HUES6 (cell line): ENCODE measurements at regions not wholly inside any gene's neighbourhood (a gene's known extent, or its start where the extent isn't known, plus 50 kb on each side); places are given as distances from the start of the nearest gene placed in this dataset.

Experiments used
- H3K27ac ChIP-seq: 2 replicates; pipeline ENCODE4 v1.7.0; 2013; ENCODE audit warnings: low read depth, mild to moderate bottlenecking, low read length, inconsistent platforms
- H3K27me3 ChIP-seq: 2 replicates; pipeline ENCODE4 v1.6.1; 2013; ENCODE audit warnings: low read length; ENCODE audit not compliant: control insufficient read depth, insufficient read depth
- H3K36me3 ChIP-seq: 2 replicates; pipeline ENCODE4 v1.6.1; 2013; ENCODE audit warnings: low read length; ENCODE audit not compliant: control insufficient read depth, insufficient read depth
- H3K4me1 ChIP-seq: 2 replicates; pipeline ENCODE4 v1.6.1; 2013; ENCODE audit warnings: low read length; ENCODE audit not compliant: control insufficient read depth, insufficient read depth
- H3K4me3 ChIP-seq: 2 replicates; pipeline ENCODE4 v1.5.1; 2013; ENCODE audit warnings: low read depth, low read length
- H3K9ac ChIP-seq: one replicate; pipeline ENCODE4 v1.6.1; 2013; ENCODE audit warnings: mild to moderate bottlenecking, low read length
- H3K9me3 ChIP-seq: 2 replicates; pipeline ENCODE4 v1.6.1; 2013; ENCODE audit warnings: low read depth, low read length; ENCODE audit not compliant: control insufficient read depth, insufficient read depth

GRCh38 chrX:5122181-5122678 is 1106.4 kb downstream of the NLGN4X start:
- H3K27ac ChIP-seq: no peak overlapping the region
- no peaks in the 10 kb centered on the region for H3K27me3 ChIP-seq
- H3K4me1 ChIP-seq: no peaks in the 10 kb centered on the region
- H3K36me3 ChIP-seq: no peaks in the 10 kb centered on the region
- H3K9me3 ChIP-seq: no peaks in the 10 kb centered on the region
- H3K4me3 ChIP-seq: no peak overlapping the region
- H3K9ac ChIP-seq: no peak overlapping the region

- Histone ChIP-seq H3K4me1 (no peaks in the 10 kb centered on the region), H3K9ac (no peak overlapping the region), H3K27ac (no peak overlapping the region), H3K4me3 (no peak overlapping the region), H3K9me3 (no peaks in the 10 kb centered on the region), H3K27me3 (no peaks in the 10 kb centered on the region), H3K36me3 (no peaks in the 10 kb centered on the region)
Observed at GRCh38 chrX:5117816-5118215, 1110.9 kb downstream of the NLGN4X start.

GRCh38 chrX:5113128-5113527 is 1115.5 kb downstream of the NLGN4X start:
- Histone ChIP-seq H3K4me3 (no peak overlapping the region), H3K36me3 (no peaks in the 10 kb centered on the region), H3K9me3 (no peaks in the 10 kb centered on the region), H3K4me1 (no peaks in the 10 kb centered on the region), H3K27me3 (no peaks in the 10 kb centered on the region), H3K9ac (no peak overlapping the region), H3K27ac (no peak overlapping the region)

- Histone ChIP-seq H3K9ac (no peak overlapping the region), H3K36me3 (no peaks in the 10 kb centered on the region), H3K4me3 (no peak overlapping the region), H3K27ac (no peak overlapping the region), H3K27me3 (no peaks in the 10 kb centered on the region), H3K9me3 (peaks cover 8% of the 10 kb centered on the region), H3K4me1 (no peaks in the 10 kb centered on the region)
Observed at GRCh38 chrX:5100004-5100403, 1128.7 kb downstream of the NLGN4X start.

GRCh38 chrX:5086388-5086787 is 1142.3 kb downstream of the NLGN4X start:
- Histone ChIP-seq H3K36me3 (no peaks in the 10 kb centered on the region), H3K27ac (no peak overlapping the region), H3K27me3 (no peaks in the 10 kb centered on the region), H3K4me1 (peaks cover 8% of the 10 kb centered on the region; the same call in 1 of the 2 replicates), H3K4me3 (no peak overlapping the region), H3K9ac (no peak overlapping the region), H3K9me3 (no peaks in the 10 kb centered on the region)

- no peak overlapping the region for H3K9ac ChIP-seq
- peaks cover 15% of the 10 kb centered on the region for H3K9me3 ChIP-seq
- no peaks in the 10 kb centered on the region for H3K4me1 ChIP-seq
- no peaks in the 10 kb centered on the region for H3K27me3 ChIP-seq
- H3K36me3 ChIP-seq: peaks cover 2% of the 10 kb centered on the region; the same call in 1 of the 2 replicates
- H3K4me3 ChIP-seq: no peak overlapping the region
- H3K27ac ChIP-seq: no peak overlapping the region
Observed at GRCh38 chrX:5084279-5084678, 1144.4 kb downstream of the NLGN4X start.

GRCh38 chrX:5082705-5083104 is 1146.0 kb downstream of the NLGN4X start:
- H3K4me3 ChIP-seq: no peak overlapping the region
- no peaks in the 10 kb centered on the region for H3K4me1 ChIP-seq

GRCh38 chrX:5080791-5081190 is 1147.9 kb downstream of the NLGN4X start:
- peaks cover 2% of the 10 kb centered on the region; the same call in 1 of the 2 replicates for H3K36me3 ChIP-seq
- H3K9ac ChIP-seq: no peak overlapping the region
- H3K27me3 ChIP-seq: no peaks in the 10 kb centered on the region
- H3K27ac ChIP-seq: no peak overlapping the region
- H3K9me3 ChIP-seq: peaks cover 23% of the 10 kb centered on the region
- H3K4me1 ChIP-seq: no peaks in the 10 kb centered on the region
- no peak overlapping the region for H3K4me3 ChIP-seq

More at GRCh38 chrX:5082705-5083104, 1146.0 kb downstream of the NLGN4X start:
- Histone ChIP-seq H3K36me3 (peaks cover 2% of the 10 kb centered on the region; the same call in 1 of the 2 replicates), H3K27me3 (no peaks in the 10 kb centered on the region), H3K9me3 (peaks cover 23% of the 10 kb centered on the region), H3K27ac (no peak overlapping the region), H3K9ac (no peak overlapping the region)

- no peak overlapping the region for H3K4me3 ChIP-seq
- no peaks in the 10 kb centered on the region for H3K36me3 ChIP-seq
- no peak overlapping the region for H3K27ac ChIP-seq
- H3K4me1 ChIP-seq: no peaks in the 10 kb centered on the region
- no peak overlapping the region for H3K9ac ChIP-seq
- no peaks in the 10 kb centered on the region for H3K27me3 ChIP-seq
- no peaks in the 10 kb centered on the region for H3K9me3 ChIP-seq
Observed at GRCh38 chrX:5068550-5068949, 1160.1 kb downstream of the NLGN4X start.

- H3K4me1 ChIP-seq: no peaks in the 10 kb centered on the region
Observed at GRCh38 chrX:5057786-5058185, 1170.9 kb downstream of the NLGN4X start.

GRCh38 chrX:5054852-5055251 is 1173.8 kb downstream of the NLGN4X start:
- Histone ChIP-seq H3K4me3 (no peak overlapping the region), H3K4me1 (no peaks in the 10 kb centered on the region), H3K27ac (no peak overlapping the region), H3K36me3 (no peaks in the 10 kb centered on the region), H3K9ac (no peak overlapping the region), H3K27me3 (no peaks in the 10 kb centered on the region), H3K9me3 (peaks cover 9% of the 10 kb centered on the region; the same call in 1 of the 2 replicates)

More at GRCh38 chrX:5057786-5058185, 1170.9 kb downstream of the NLGN4X start:
- Histone ChIP-seq H3K27ac (no peak overlapping the region), H3K27me3 (no peaks in the 10 kb centered on the region), H3K9ac (no peak overlapping the region), H3K9me3 (no peaks in the 10 kb centered on the region), H3K4me3 (no peak overlapping the region), H3K36me3 (no peaks in the 10 kb centered on the region)
